Endothelial cell of umbilical vein (primary cell): ENCODE measurements at regions not wholly inside any gene's neighbourhood (a gene's known extent, or its start where the extent isn't known, plus 50 kb on each side); places are given as distances from the start of the nearest gene placed in this dataset.

Experiments used
- EZH2 ChIP-seq: IDR thresholded peaks from 2 replicates; pipeline ENCODE4 v1.6.1; 2012; ENCODE audit warnings: borderline replicate concordance, low read depth, mild to moderate bottlenecking, moderate library complexity, low read length, inconsistent platforms; ENCODE audit not compliant: severe bottlenecking
- POLR2AphosphoS5 ChIP-seq: IDR thresholded peaks from 2 replicates; pipeline ENCODE4 v1.6.1; 2012; ENCODE audit warnings: low read depth, mild to moderate bottlenecking, control low read depth, low read length, moderate library complexity; ENCODE audit not compliant: insufficient read depth
- TF ChIP-seq, protein P1 (sequence below), 2 donors: IDR thresholded peaks; 1 replicate in 1 of 2; 2 replicates in 1 of 2; pipeline ENCODE4 v1.5.1; 2011; ENCODE audit warnings: low read length in 2 of 2, mild to moderate bottlenecking in 2 of 2, moderate library complexity in 2 of 2, control low read depth in 1 of 2, inconsistent platforms in 1 of 2, low read depth in 1 of 2; ENCODE audit not compliant: insufficient read depth in 1 of 2; ENCODE audit errors: extremely low read depth in 1 of 2

- TF ChIP-seq, protein P1, sequence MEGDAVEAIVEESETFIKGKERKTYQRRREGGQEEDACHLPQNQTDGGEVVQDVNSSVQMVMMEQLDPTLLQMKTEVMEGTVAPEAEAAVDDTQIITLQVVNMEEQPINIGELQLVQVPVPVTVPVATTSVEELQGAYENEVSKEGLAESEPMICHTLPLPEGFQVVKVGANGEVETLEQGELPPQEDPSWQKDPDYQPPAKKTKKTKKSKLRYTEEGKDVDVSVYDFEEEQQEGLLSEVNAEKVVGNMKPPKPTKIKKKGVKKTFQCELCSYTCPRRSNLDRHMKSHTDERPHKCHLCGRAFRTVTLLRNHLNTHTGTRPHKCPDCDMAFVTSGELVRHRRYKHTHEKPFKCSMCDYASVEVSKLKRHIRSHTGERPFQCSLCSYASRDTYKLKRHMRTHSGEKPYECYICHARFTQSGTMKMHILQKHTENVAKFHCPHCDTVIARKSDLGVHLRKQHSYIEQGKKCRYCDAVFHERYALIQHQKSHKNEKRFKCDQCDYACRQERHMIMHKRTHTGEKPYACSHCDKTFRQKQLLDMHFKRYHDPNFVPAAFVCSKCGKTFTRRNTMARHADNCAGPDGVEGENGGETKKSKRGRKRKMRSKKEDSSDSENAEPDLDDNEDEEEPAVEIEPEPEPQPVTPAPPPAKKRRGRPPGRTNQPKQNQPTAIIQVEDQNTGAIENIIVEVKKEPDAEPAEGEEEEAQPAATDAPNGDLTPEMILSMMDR (IDR thresholded peaks at IDR 0.05; ENCODE audit: extremely low read depth in 1 of 2, insufficient read depth in 1 of 2, low read depth in 1 of 2, low read length in 2 of 2) = no peak
- TF ChIP-seq POLR2AphosphoS5 = no peak
- no peak for TF ChIP-seq EZH2
Observed at GRCh38 chr18:64749884-64750283, 601.0 kb upstream of the LINC00305 start.
